Muscle layer of colon (tissue), 2 donors: ENCODE measurements at regions not wholly inside any gene's neighbourhood (a gene's known extent, or its start where the extent isn't known, plus 50 kb on each side); places are given as distances from the start of the nearest gene placed in this dataset.

Experiments used
- H3K27ac ChIP-seq: one replicate; pipeline ENCODE4 v1.7.0; 2013; ENCODE audit warnings: low read depth, mild to moderate bottlenecking, low read length, moderate library complexity
- H3K27me3 ChIP-seq, 2 donors: one replicate each; pipeline ENCODE4 v1.7.0; 2013; ENCODE audit warnings: low read length in 2 of 2, mild to moderate bottlenecking in 2 of 2; ENCODE audit not compliant: insufficient read depth in 2 of 2, control insufficient read depth in 1 of 2
- H3K36me3 ChIP-seq: one replicate; pipeline ENCODE4 v1.7.0; 2013; ENCODE audit warnings: mild to moderate bottlenecking, low read length; ENCODE audit not compliant: insufficient read depth
- H3K4me1 ChIP-seq: one replicate; pipeline ENCODE4 v1.7.0; 2013; ENCODE audit warnings: mild to moderate bottlenecking, low read length; ENCODE audit not compliant: insufficient read depth
- H3K4me3 ChIP-seq, 2 donors: one replicate each; pipeline ENCODE4 v1.7.0; 2013; ENCODE audit warnings: low read length in 2 of 2, low read depth in 1 of 2, mild to moderate bottlenecking in 1 of 2, moderate library complexity in 1 of 2
- H3K9ac ChIP-seq: one replicate; pipeline ENCODE4 v1.7.0; 2013; ENCODE audit warnings: low read length
- H3K9me3 ChIP-seq: one replicate; pipeline ENCODE4 v1.7.0; 2013; ENCODE audit warnings: mild to moderate bottlenecking, low read length
- donor health status: abdominal sarcoma.
- donor health status: Adenocarcinoma of cecum.

- Histone ChIP-seq H3K9ac (no peak overlapping the region), H3K36me3 (no peaks in the 10 kb centered on the region), H3K9me3 (no peaks in the 10 kb centered on the region), H3K27me3 (no peaks in the 10 kb centered on the region), H3K27ac (no peak overlapping the region), H3K4me3 (no peak overlapping the region), H3K4me1 (peaks cover 7% of the 10 kb centered on the region)
Measured at GRCh38 chr6:149185799-149186357, 131.6 kb upstream of the TAB2 start.

GRCh38 chr6:149186873-149187272 is 130.6 kb upstream of the TAB2 start:
- Histone ChIP-seq H3K4me3 (no peak overlapping the region), H3K9me3 (no peaks in the 10 kb centered on the region), H3K27ac (no peak overlapping the region), H3K9ac (no peak overlapping the region), H3K27me3 (no peaks in the 10 kb centered on the region), H3K36me3 (no peaks in the 10 kb centered on the region), H3K4me1 (peaks cover 6% of the 10 kb centered on the region)

GRCh38 chr6:149190224-149190831 is 127.2 kb upstream of the TAB2 start:
- Histone ChIP-seq H3K27me3 (no peaks in the 10 kb centered on the region), H3K4me1 (no peaks in the 10 kb centered on the region), H3K9me3 (no peaks in the 10 kb centered on the region), H3K27ac (no peak overlapping the region), H3K36me3 (no peaks in the 10 kb centered on the region), H3K9ac (no peak overlapping the region), H3K4me3 (no peak overlapping the region)

GRCh38 chr6:149194820-149195558 is 122.5 kb upstream of the TAB2 start:
- no peaks in the 10 kb centered on the region for H3K36me3 ChIP-seq
- no peak overlapping the region for H3K27ac ChIP-seq
- no peak overlapping the region for H3K4me3 ChIP-seq
- no peaks in the 10 kb centered on the region for H3K27me3 ChIP-seq
- no peaks in the 10 kb centered on the region for H3K9me3 ChIP-seq
- H3K9ac ChIP-seq = no peak overlapping the region
- no peaks in the 10 kb centered on the region for H3K4me1 ChIP-seq

GRCh38 chr6:149196091-149196490 is 121.4 kb upstream of the TAB2 start:
- Histone ChIP-seq H3K9ac (no peak overlapping the region), H3K27ac (no peak overlapping the region), H3K9me3 (no peaks in the 10 kb centered on the region), H3K4me1 (no peaks in the 10 kb centered on the region), H3K27me3 (no peaks in the 10 kb centered on the region), H3K36me3 (no peaks in the 10 kb centered on the region), H3K4me3 (no peak overlapping the region)

GRCh38 chr6:149197482-149197881 is 120.0 kb upstream of the TAB2 start:
- Histone ChIP-seq H3K4me3 (no peak overlapping the region), H3K27me3 (no peaks in the 10 kb centered on the region), H3K9ac (no peak overlapping the region), H3K27ac (no peak overlapping the region), H3K4me1 (no peaks in the 10 kb centered on the region), H3K9me3 (no peaks in the 10 kb centered on the region), H3K36me3 (no peaks in the 10 kb centered on the region)

- Histone ChIP-seq H3K4me1 (no peaks in the 10 kb centered on the region), H3K9ac (no peak overlapping the region), H3K4me3 (no peak overlapping the region), H3K27ac (no peak overlapping the region), H3K27me3 (no peaks in the 10 kb centered on the region), H3K36me3 (no peaks in the 10 kb centered on the region), H3K9me3 (no peaks in the 10 kb centered on the region)
Measured at GRCh38 chr6:149198265-149198664, 119.2 kb upstream of the TAB2 start.

GRCh38 chr6:149200282-149200945 is 117.1 kb upstream of the TAB2 start:
- H3K4me3 ChIP-seq = no peak overlapping the region
- no peaks in the 10 kb centered on the region for H3K27me3 ChIP-seq
- H3K9ac ChIP-seq = no peak overlapping the region
- H3K36me3 ChIP-seq = no peaks in the 10 kb centered on the region
- H3K9me3 ChIP-seq = no peaks in the 10 kb centered on the region
- H3K27ac ChIP-seq = no peak overlapping the region
- H3K4me1 ChIP-seq = no peaks in the 10 kb centered on the region

GRCh38 chr6:149201068-149201655 is 116.3 kb upstream of the TAB2 start:
- no peaks in the 10 kb centered on the region for H3K36me3 ChIP-seq
- H3K9ac ChIP-seq = no peak overlapping the region
- H3K27ac ChIP-seq = no peak overlapping the region
- no peak overlapping the region for H3K4me3 ChIP-seq
- H3K9me3 ChIP-seq = no peaks in the 10 kb centered on the region
- no peaks in the 10 kb centered on the region for H3K4me1 ChIP-seq
- H3K27me3 ChIP-seq = no peaks in the 10 kb centered on the region

GRCh38 chr6:149202100-149202499 is 115.4 kb upstream of the TAB2 start:
- Histone ChIP-seq H3K27ac (no peak overlapping the region), H3K9me3 (no peaks in the 10 kb centered on the region), H3K4me3 (no peak overlapping the region), H3K4me1 (no peaks in the 10 kb centered on the region), H3K9ac (no peak overlapping the region), H3K36me3 (no peaks in the 10 kb centered on the region), H3K27me3 (no peaks in the 10 kb centered on the region)

GRCh38 chr6:149202952-149203351 is 114.6 kb upstream of the TAB2 start:
- Histone ChIP-seq H3K27ac (no peak overlapping the region), H3K4me3 (no peak overlapping the region), H3K36me3 (no peaks in the 10 kb centered on the region), H3K9ac (no peak overlapping the region), H3K27me3 (no peaks in the 10 kb centered on the region), H3K4me1 (no peaks in the 10 kb centered on the region), H3K9me3 (no peaks in the 10 kb centered on the region)
